NAMALWA (cell line): ENCODE measurements at regions not wholly inside any gene's neighbourhood (a gene's known extent, or its start where the extent isn't known, plus 50 kb on each side); places are given as distances from the start of the nearest gene placed in this dataset.

Experiments used
- DNase-seq: peaks from one replicate; pipeline ENCODE4 v3.0.0-alpha.2; 2015; ENCODE audit warnings: low spot score

- no peak for DNase-seq
These were observed 59.3 kb upstream of the CLMP start for GRCh38 chr11:123254357-123254756.

- no peak for DNase-seq
These were observed 58.9 kb upstream of the CLMP start for GRCh38 chr11:123253911-123254310.

- DNase-seq: no peak
These were observed 58.2 kb upstream of the CLMP start for GRCh38 chr11:123253223-123253622.

GRCh38 chr11:123251657-123252344 lies 56.8 kb upstream of the CLMP start:
- no peak for DNase-seq

GRCh38 chr11:123250892-123251656 lies 56.0 kb upstream of the CLMP start:
- no peak for DNase-seq

- no peak for DNase-seq
These were observed 54.3 kb upstream of the CLMP start for GRCh38 chr11:123249354-123249753.

GRCh38 chr11:123247813-123248379 lies 52.8 kb upstream of the CLMP start:
- no peak for DNase-seq

- no peak for DNase-seq
These were observed 52.4 kb upstream of the CLMP start for GRCh38 chr11:123247496-123247799.

- peak; percentile 80 for DNase-seq
These were observed 51.9 kb upstream of the CLMP start for GRCh38 chr11:123246749-123247495.

GRCh38 chr11:123245567-123245966 lies 50.5 kb upstream of the CLMP start:
- DNase-seq: no peak
